ENCODE measurements at regions not wholly inside any gene's neighbourhood (a gene's known extent, or its start where the extent isn't known, plus 50 kb on each side); places are given as distances from the start of the nearest gene placed in this dataset.

- Histone ChIP-seq H3K27ac (no peak overlapping the region), H3K27me3 (no peaks in the 10 kb centered on the region)
- intact Hi-C loops (cut with DNase I; ENCODE audit: low total_unique reads): no loop called here
Observed at GRCh38 chr1:228836427-228836826, 101.1 kb downstream of the RHOU start.

GRCh38 chr1:228837032-228837431 is 101.8 kb downstream of the RHOU start:
- peaks cover 4 to 6% of the 10 kb centered on the region in 2 donors for H3K4me1 ChIP-seq
- no peaks in the 10 kb centered on the region for H3K9me3 ChIP-seq
- no peak for DNase-seq (ENCODE audit: low spot score in 2 of 2)
- H3K27me3 ChIP-seq: no peaks in the 10 kb centered on the region
- no peak overlapping the region for H3K27ac ChIP-seq
- H3K36me3 ChIP-seq: no peaks in the 10 kb centered on the region
- TF ChIP-seq POLR2AphosphoS5 (IDR thresholded peaks at IDR 0.05) (no peak), POLR2A (IDR thresholded peaks at IDR 0.05) (no peak), CTCF (IDR thresholded peaks at IDR 0.05) (no peak)
- no peak overlapping the region for H3K4me3 ChIP-seq
- intact Hi-C loops (cut with DNase I; ENCODE audit: low total_unique reads): no loop called here

More at GRCh38 chr1:228836427-228836826, 101.1 kb downstream of the RHOU start:
- no peak overlapping the region for H3K4me3 ChIP-seq
- no peaks in the 10 kb centered on the region for H3K9me3 ChIP-seq
- no peaks in the 10 kb centered on the region for H3K36me3 ChIP-seq
- DNase-seq (ENCODE audit: low spot score in 2 of 2): no peak
- peaks cover 4 to 6% of the 10 kb centered on the region in 2 donors for H3K4me1 ChIP-seq
- no peak for TF ChIP-seq POLR2AphosphoS5 (IDR thresholded peaks at IDR 0.05)
- TF ChIP-seq POLR2A (IDR thresholded peaks at IDR 0.05): no peak
- TF ChIP-seq CTCF (IDR thresholded peaks at IDR 0.05): no peak

- Histone ChIP-seq H3K9me3 (peaks cover 0 to 8% of the 10 kb centered on the region in 2 donors), H3K27me3 (no peaks in the 10 kb centered on the region), H3K4me3 (no peak overlapping the region), H3K27ac (peak overlapping the region; percentile 74 to 82), H3K4me1 (peaks cover 4 to 6% of the 10 kb centered on the region in 2 donors), H3K36me3 (no peaks in the 10 kb centered on the region)
- TF ChIP-seq POLR2A (IDR thresholded peaks at IDR 0.05) (no peak), POLR2AphosphoS5 (IDR thresholded peaks at IDR 0.05) (peak in 2 of 3 donors; percentile 16 to 26), CTCF (IDR thresholded peaks at IDR 0.05) (no peak)
- DNase-seq (ENCODE audit: low spot score in 2 of 2): peak in 1 of 2 donors; percentile 69
- intact Hi-C loops (cut with DNase I; ENCODE audit: low total_unique reads): no loop called here
Observed at GRCh38 chr1:228837817-228838716, 102.8 kb downstream of the RHOU start.

- TF ChIP-seq CTCF (IDR thresholded peaks at IDR 0.05) (no peak), POLR2A (IDR thresholded peaks at IDR 0.05) (no peak), POLR2AphosphoS5 (IDR thresholded peaks at IDR 0.05) (no peak)
- peak overlapping the region; percentile 74 to 82 for H3K27ac ChIP-seq
Observed at GRCh38 chr1:228838717-228839500, 103.6 kb downstream of the RHOU start.

More at GRCh38 chr1:228838717-228839500, 103.6 kb downstream of the RHOU start:
- H3K4me1 ChIP-seq: peaks cover 4 to 6% of the 10 kb centered on the region in 2 donors
- intact Hi-C loops (cut with DNase I; ENCODE audit: low total_unique reads): no loop called here
- peaks cover 0 to 8% of the 10 kb centered on the region in 2 donors for H3K9me3 ChIP-seq
- H3K36me3 ChIP-seq: no peaks in the 10 kb centered on the region
- H3K27me3 ChIP-seq: no peaks in the 10 kb centered on the region
- no peak overlapping the region for H3K4me3 ChIP-seq
- no peak for DNase-seq (ENCODE audit: low spot score in 2 of 2)

Measured in breast epithelium (tissue), 4 donors.